Hepatocyte (in vitro differentiated cells): ENCODE measurements at regions not wholly inside any gene's neighbourhood (a gene's known extent, or its start where the extent isn't known, plus 50 kb on each side); places are given as distances from the start of the nearest gene placed in this dataset.

Experiments used
- DNase-seq: peaks from one replicate; pipeline ENCODE4 v3.0.0-alpha.2; 2016; ENCODE audit warnings: low spot score
- H2AFZ ChIP-seq: fragments of 200-600 bp; sonication (generic); 2 replicates; pipeline ENCODE4 v1.6.0; 2016; ENCODE audit warnings: antibody characterized with exemption, mild to moderate bottlenecking
- H3K27ac ChIP-seq: fragments of 200-600 bp; sonication (generic); 2 replicates; pipeline ENCODE4 v1.5.1; 2016; ENCODE audit warnings: mild to moderate bottlenecking
- H3K27me3 ChIP-seq: fragments of 200-600 bp; sonication (generic); 2 replicates; pipeline ENCODE4 v1.6.1; 2016
- H3K36me3 ChIP-seq: fragments of 200-600 bp; sonication (generic); replicated peaks from 2 replicates; pipeline ENCODE4 v1.5.1; 2016; ENCODE audit warnings: low read depth; ENCODE audit not compliant: insufficient read depth
- H3K4me1 ChIP-seq: fragments of 200-600 bp; sonication (generic); 2 replicates; pipeline ENCODE4 v1.5.1; 2016; ENCODE audit warnings: mild to moderate bottlenecking, moderate library complexity; ENCODE audit not compliant: insufficient read depth
- H3K4me2 ChIP-seq: fragments of 200-600 bp; sonication (generic); 2 replicates; pipeline ENCODE4 v1.6.0; 2016
- H3K4me3 ChIP-seq: fragments of 200-600 bp; sonication (generic); 2 replicates; pipeline ENCODE4 v1.5.1; 2016; ENCODE audit warnings: mild to moderate bottlenecking
- H3K79me2 ChIP-seq: fragments of 200-600 bp; sonication (generic); 2 replicates; pipeline ENCODE4 v1.6.0; 2017; ENCODE audit warnings: mild to moderate bottlenecking
- H3K9me2 ChIP-seq: fragments of 200-600 bp; sonication (generic); replicated peaks from 2 replicates; pipeline ENCODE4 v1.6.0; 2017; ENCODE audit warnings: mild to moderate bottlenecking; ENCODE audit not compliant: insufficient read depth
- H3K9me3 ChIP-seq: fragments of 200-600 bp; sonication (generic); 2 replicates; pipeline ENCODE4 v1.5.1; 2016; ENCODE audit warnings: low read depth, mild to moderate bottlenecking
- H4K20me1 ChIP-seq: fragments of 200-600 bp; sonication (generic); 2 replicates; pipeline ENCODE4 v1.6.0; 2016; ENCODE audit warnings: mild to moderate bottlenecking; ENCODE audit not compliant: insufficient read depth, poor library complexity, severe bottlenecking
- CTCF ChIP-seq: fragments of 200-600 bp; sonication (generic); IDR thresholded peaks from 2 replicates; pipeline ENCODE4 v1.5.1; 2016; ENCODE audit warnings: antibody characterized with exemption, mild to moderate bottlenecking; ENCODE audit not compliant: poor library complexity
- EZH2 ChIP-seq: fragments of 200-600 bp; sonication (generic); IDR thresholded peaks from 2 replicates; pipeline ENCODE4 v1.6.1; 2016; ENCODE audit warnings: antibody characterized with exemption, mild to moderate bottlenecking, borderline replicate concordance
- EZH2phosphoT487 ChIP-seq: fragments of 200-600 bp; sonication (generic); IDR thresholded peaks from one replicate; pipeline ENCODE4 v1.6.1; 2018; ENCODE audit warnings: antibody characterized with exemption, mild to moderate bottlenecking, low read depth, moderate library complexity; ENCODE audit not compliant: unreplicated experiment, severe bottlenecking
- WGBS: methylation state at CpG from one replicate; pipeline ENCODE4 v1.1.6; 2016; ENCODE audit warnings: low lambda C conversion rate; ENCODE audit errors: missing lambda C conversion rate; 5-methylcytosine and 5-hydroxymethylcytosine counted together

DNA sequence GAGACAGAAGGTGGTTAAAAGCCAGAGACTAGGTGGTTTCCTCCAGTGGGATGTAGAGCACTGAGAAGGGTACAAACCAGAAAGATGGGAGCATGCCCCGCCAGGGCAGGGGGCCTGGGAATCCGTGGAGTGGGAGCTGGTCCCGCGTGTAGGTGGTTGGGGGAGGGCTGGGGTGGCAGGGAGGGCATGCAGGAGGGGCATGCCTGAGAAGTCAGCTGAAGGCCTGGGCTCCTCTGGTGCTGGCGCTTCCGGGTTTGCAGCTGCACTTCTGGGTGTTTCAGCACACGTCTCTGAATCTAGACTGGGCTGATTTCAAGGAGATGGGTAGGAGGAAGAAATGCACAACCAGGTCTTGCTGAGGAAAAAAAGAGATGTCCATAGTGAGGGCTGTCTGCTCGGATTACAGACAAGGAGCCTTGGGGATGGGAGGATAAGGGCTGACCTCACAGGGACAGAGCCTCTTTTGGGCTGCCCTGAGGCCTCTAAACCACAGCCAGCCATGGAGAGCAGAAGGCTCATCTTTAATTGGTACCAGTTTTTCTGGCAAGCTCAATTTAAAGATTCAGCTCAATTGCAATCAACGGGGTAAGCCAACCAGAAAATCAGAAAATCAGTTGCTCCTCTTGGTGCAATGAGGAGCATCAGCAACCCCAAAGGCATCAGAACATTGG is 151.9 kb downstream of the FAM43A start:
- no peaks in the 10 kb centered on the region for H3K79me2 ChIP-seq
- no peaks in the 10 kb centered on the region for H3K4me1 ChIP-seq
- 87% methylated on average over 8 of the region's 9 CpGs for WGBS
- no peaks in the 10 kb centered on the region for H3K27me3 ChIP-seq
- no peaks in the 10 kb centered on the region for H4K20me1 ChIP-seq
- H3K4me2 ChIP-seq: no peak overlapping the region
- TF ChIP-seq EZH2phosphoT487: no peak
- TF ChIP-seq EZH2: no peak
- H2AFZ ChIP-seq: no peak overlapping the region
- no peaks in the 10 kb centered on the region for H3K9me2 ChIP-seq
- H3K27ac ChIP-seq: no peak overlapping the region
- H3K36me3 ChIP-seq: no peaks in the 10 kb centered on the region
- no peaks in the 10 kb centered on the region for H3K9me3 ChIP-seq
- no peak for DNase-seq
- H3K4me3 ChIP-seq: no peak overlapping the region

DNA sequence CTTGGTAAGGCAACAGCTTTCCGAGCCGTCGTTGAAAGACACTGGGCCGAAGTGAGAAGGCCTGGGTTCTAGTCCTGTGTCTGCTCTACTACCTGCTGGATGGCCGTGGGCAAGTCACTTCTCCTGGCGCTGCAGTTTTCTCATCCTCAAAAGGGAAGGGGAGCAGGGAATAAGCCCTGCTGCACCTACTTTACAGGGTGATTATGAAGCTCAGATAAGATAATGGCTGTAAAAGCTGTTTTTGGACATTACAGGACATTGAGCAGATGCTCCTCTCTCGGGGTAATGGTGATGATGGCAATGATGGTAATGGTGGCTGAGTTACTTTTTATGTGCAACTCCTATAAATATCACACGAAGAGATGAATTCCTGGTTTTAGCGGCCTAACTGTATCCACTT is 152.6 kb downstream of the FAM43A start:
- WGBS: 71% methylated on average over 9 of the region's 9 CpGs

GRCh38 chr3:194840661-194841514 is 155.2 kb downstream of the FAM43A start:
- no peak overlapping the region for H3K4me3 ChIP-seq
- DNase-seq: peak; percentile 58
- no peak overlapping the region for H2AFZ ChIP-seq
- peak overlapping the region; percentile 50 for H3K27ac ChIP-seq
- H3K9me3 ChIP-seq: no peaks in the 10 kb centered on the region
- WGBS: 67% methylated on average over 21 of the region's 21 CpGs
- H4K20me1 ChIP-seq: no peaks in the 10 kb centered on the region
- H3K27me3 ChIP-seq: no peaks in the 10 kb centered on the region
- H3K4me1 ChIP-seq: no peaks in the 10 kb centered on the region
- no peaks in the 10 kb centered on the region for H3K79me2 ChIP-seq
- no peak overlapping the region for H3K4me2 ChIP-seq
- H3K36me3 ChIP-seq: no peaks in the 10 kb centered on the region
- TF ChIP-seq CTCF (no peak), EZH2phosphoT487 (no peak), EZH2 (no peak)
- no peaks in the 10 kb centered on the region for H3K9me2 ChIP-seq

More for the DNA sequence above, 152.6 kb downstream of the FAM43A start:
- Histone ChIP-seq H3K36me3 (no peaks in the 10 kb centered on the region), H3K4me3 (no peak overlapping the region), H2AFZ (no peak overlapping the region), H3K4me2 (no peak overlapping the region), H3K9me3 (no peaks in the 10 kb centered on the region), H3K27ac (no peak overlapping the region), H3K4me1 (no peaks in the 10 kb centered on the region), H3K27me3 (no peaks in the 10 kb centered on the region), H4K20me1 (no peaks in the 10 kb centered on the region), H3K79me2 (no peaks in the 10 kb centered on the region), H3K9me2 (no peaks in the 10 kb centered on the region)
- TF ChIP-seq EZH2phosphoT487: no peak
- TF ChIP-seq EZH2: no peak
- no peak for TF ChIP-seq CTCF
- DNase-seq: no peak

DNA sequence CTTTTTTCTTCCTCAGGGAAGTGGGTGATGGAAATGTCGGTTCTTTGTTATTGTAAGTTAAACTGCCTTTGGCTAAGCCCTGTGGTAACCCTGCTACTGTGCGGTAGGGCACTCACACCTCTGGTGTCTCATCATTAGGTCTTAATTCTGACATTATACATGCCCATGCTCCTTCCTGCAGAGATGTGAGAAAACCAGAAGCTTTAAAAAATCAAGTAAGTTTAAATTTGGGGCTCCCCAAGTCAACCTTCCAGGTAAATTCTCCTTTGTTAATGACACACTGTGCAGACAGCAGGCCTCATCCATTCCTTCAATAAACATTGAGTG is 155.8 kb downstream of the FAM43A start:
- H3K79me2 ChIP-seq: no peaks in the 10 kb centered on the region
- H2AFZ ChIP-seq: no peak overlapping the region
- TF ChIP-seq EZH2 (no peak), CTCF (no peak), EZH2phosphoT487 (no peak)
- DNase-seq: no peak
- no peak overlapping the region for H3K27ac ChIP-seq
- 65% methylated on average over 2 of the region's 2 CpGs for WGBS
- H3K27me3 ChIP-seq: no peaks in the 10 kb centered on the region
- no peaks in the 10 kb centered on the region for H4K20me1 ChIP-seq
- H3K4me2 ChIP-seq: no peak overlapping the region
- H3K4me3 ChIP-seq: no peak overlapping the region
- no peaks in the 10 kb centered on the region for H3K9me2 ChIP-seq
- no peaks in the 10 kb centered on the region for H3K36me3 ChIP-seq
- no peaks in the 10 kb centered on the region for H3K9me3 ChIP-seq
- H3K4me1 ChIP-seq: no peaks in the 10 kb centered on the region
